Gastrocnemius medialis (tissue), 4 donors: ENCODE measurements at regions not wholly inside any gene's neighbourhood (a gene's known extent, or its start where the extent isn't known, plus 50 kb on each side); places are given as distances from the start of the nearest gene placed in this dataset.
"Not testable (repeated sequence)": the region's sequence is repeated elsewhere in the genome, so short reads cannot be mapped to it uniquely, and the experiment has no call there.

Source experiments
- POLR2A ChIP-seq, 2 donors: fragments of 450-650 bp; IDR thresholded peaks; one replicate each; pipeline ENCODE4 v1.6.1; 2017; ENCODE audit warnings: antibody characterized with exemption in 2 of 2, mild to moderate bottlenecking in 2 of 2, moderate library complexity in 2 of 2
- TF ChIP-seq, protein P1 (sequence below), 5 experiments: fragments of 450-650 bp in 3 of 5; fragments of 200-600 bp in 2 of 5; sonication (generic) in 2 of 5; IDR thresholded peaks in 4 of 5; conservative IDR thresholded peaks in 1 of 5; 1 replicate in 4 of 5; 2 replicates in 1 of 5; pipeline ENCODE4 v1.5.1; 2016 to 2019; ENCODE audit warnings: antibody characterized with exemption in 5 of 5, mild to moderate bottlenecking in 3 of 5, moderate library complexity in 3 of 5

DNA sequence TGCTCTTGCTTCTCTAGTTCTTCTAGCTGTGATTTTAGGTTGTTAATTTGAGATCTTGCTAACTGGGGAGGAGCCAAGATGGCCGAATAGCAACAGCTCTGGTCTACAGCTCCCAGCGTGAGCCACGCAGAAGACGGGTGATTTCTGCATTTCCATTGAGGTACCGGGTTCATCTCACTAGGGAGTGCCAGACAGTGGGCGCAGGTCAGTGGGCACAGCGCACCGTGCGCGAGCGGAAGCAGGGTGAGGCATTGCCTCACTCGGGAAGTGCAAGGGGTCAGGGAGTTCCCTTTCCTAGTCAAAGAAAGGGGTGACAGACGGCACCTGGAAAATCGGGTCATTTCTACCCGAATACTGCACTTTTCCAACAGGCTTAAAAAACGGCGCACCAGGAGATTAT, 256.6 kb upstream of the PELI2 start:
- TF ChIP-seq, protein P1, sequence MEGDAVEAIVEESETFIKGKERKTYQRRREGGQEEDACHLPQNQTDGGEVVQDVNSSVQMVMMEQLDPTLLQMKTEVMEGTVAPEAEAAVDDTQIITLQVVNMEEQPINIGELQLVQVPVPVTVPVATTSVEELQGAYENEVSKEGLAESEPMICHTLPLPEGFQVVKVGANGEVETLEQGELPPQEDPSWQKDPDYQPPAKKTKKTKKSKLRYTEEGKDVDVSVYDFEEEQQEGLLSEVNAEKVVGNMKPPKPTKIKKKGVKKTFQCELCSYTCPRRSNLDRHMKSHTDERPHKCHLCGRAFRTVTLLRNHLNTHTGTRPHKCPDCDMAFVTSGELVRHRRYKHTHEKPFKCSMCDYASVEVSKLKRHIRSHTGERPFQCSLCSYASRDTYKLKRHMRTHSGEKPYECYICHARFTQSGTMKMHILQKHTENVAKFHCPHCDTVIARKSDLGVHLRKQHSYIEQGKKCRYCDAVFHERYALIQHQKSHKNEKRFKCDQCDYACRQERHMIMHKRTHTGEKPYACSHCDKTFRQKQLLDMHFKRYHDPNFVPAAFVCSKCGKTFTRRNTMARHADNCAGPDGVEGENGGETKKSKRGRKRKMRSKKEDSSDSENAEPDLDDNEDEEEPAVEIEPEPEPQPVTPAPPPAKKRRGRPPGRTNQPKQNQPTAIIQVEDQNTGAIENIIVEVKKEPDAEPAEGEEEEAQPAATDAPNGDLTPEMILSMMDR (IDR thresholded peaks at IDR 0.05 in 4 of 5, conservative IDR thresholded peaks at IDR 0.05 in 1 of 5) = not testable (repeated sequence)
- TF ChIP-seq POLR2A (IDR thresholded peaks at IDR 0.05) = not testable (repeated sequence)
